Globus pallidus (tissue), 1 donor: ENCODE measurements at regions not wholly inside any gene's neighbourhood (a gene's known extent, or its start where the extent isn't known, plus 50 kb on each side); places are given as distances from the start of the nearest gene placed in this dataset.

Experiments used
- DNase-seq: peaks from one replicate; pipeline ENCODE4 v3.0.0-alpha.2; 2015; ENCODE audit warnings: low spot score

- no peak for DNase-seq
Measured at GRCh38 chr2:239765076-239765845, 259.9 kb downstream of the NDUFA10 start.

- DNase-seq, result no peak
Measured at GRCh38 chr2:239763433-239764097, 261.6 kb downstream of the NDUFA10 start.

GRCh38 chr2:239762655-239763269 is 262.4 kb downstream of the NDUFA10 start:
- DNase-seq, result peak; percentile 40

- DNase-seq, result no peak
Measured at GRCh38 chr2:239762106-239762505, 263.0 kb downstream of the NDUFA10 start.

GRCh38 chr2:239760596-239760995 is 264.5 kb downstream of the NDUFA10 start:
- no peak for DNase-seq

GRCh38 chr2:239758279-239758877 is 266.8 kb downstream of the NDUFA10 start:
- DNase-seq, result no peak

- DNase-seq, result no peak
Measured at GRCh38 chr2:239756790-239757760, 268.1 kb downstream of the NDUFA10 start.

- DNase-seq, result no peak
Measured at GRCh38 chr2:239756031-239756789, 268.9 kb downstream of the NDUFA10 start.

- DNase-seq, result no peak
Measured at GRCh38 chr2:239753401-239753837, 271.7 kb downstream of the NDUFA10 start.

- DNase-seq, result no peak
Measured at GRCh38 chr2:239752951-239753350, 272.2 kb downstream of the NDUFA10 start.

- no peak for DNase-seq
Measured at GRCh38 chr2:239751679-239752355, 273.3 kb downstream of the NDUFA10 start.

GRCh38 chr2:239750929-239751678 is 274.0 kb downstream of the NDUFA10 start:
- DNase-seq, result no peak

- DNase-seq, result no peak
Measured at GRCh38 chr2:239750045-239750835, 274.9 kb downstream of the NDUFA10 start.

GRCh38 chr2:239749272-239749873 is 275.8 kb downstream of the NDUFA10 start:
- no peak for DNase-seq

GRCh38 chr2:239748811-239749210 is 276.3 kb downstream of the NDUFA10 start:
- no peak for DNase-seq

GRCh38 chr2:239747771-239748170 is 277.4 kb downstream of the NDUFA10 start:
- DNase-seq, result no peak

GRCh38 chr2:239747274-239747673 is 277.9 kb downstream of the NDUFA10 start:
- DNase-seq, result no peak
